Adrenal gland (tissue), 9 donors: ENCODE measurements at regions not wholly inside any gene's neighbourhood (a gene's known extent, or its start where the extent isn't known, plus 50 kb on each side); places are given as distances from the start of the nearest gene placed in this dataset.

ENCODE experiments used
- DNase-seq, 7 donors: peaks; one replicate each; pipeline ENCODE4 v3.0.0-alpha.2; 2019 to 2020
- H3K27ac ChIP-seq, 5 donors: fragments of 200-600 bp; sonication (generic) in 4 of 5; 1 replicate in 3 of 5; 2 replicates in 2 of 5; pipeline versions ENCODE4 v1.5.1 to v1.8.0; 2016 to 2020; ENCODE audit warnings: mild to moderate bottlenecking in 1 of 5
- H3K27me3 ChIP-seq: fragments of 200-600 bp; 2 replicates; pipeline ENCODE4 v1.8.0; 2021
- H3K36me3 ChIP-seq, 2 donors: fragments of 200-600 bp; replicated peaks in 1 of 2; 1 replicate in 1 of 2; 2 replicates in 1 of 2; pipeline versions ENCODE4 v1.5.1 to v1.8.0; 2018 to 2022
- H3K4me1 ChIP-seq, 2 donors: fragments of 200-600 bp; replicated peaks in 1 of 2; 1 replicate in 1 of 2; 2 replicates in 1 of 2; pipeline versions ENCODE4 v1.5.1 to v1.8.0; 2018 to 2021
- H3K4me3 ChIP-seq, 4 donors: fragments of 200-600 bp; sonication (generic) in 3 of 4; one replicate each; pipeline ENCODE4 v1.5.1; 2016 to 2018
- H3K9me3 ChIP-seq, 3 donors: fragments of 200-600 bp; sonication (generic) in 1 of 3; replicated peaks in 1 of 3; 1 replicate in 2 of 3; 2 replicates in 1 of 3; pipeline versions ENCODE4 v1.5.1 to v1.8.0; 2016 to 2021
- CTCF ChIP-seq, 6 experiments: fragments of 450-650 bp in 4 of 6; fragments of 200-600 bp in 2 of 6; sonication (generic) in 1 of 6; IDR thresholded peaks; 1 replicate in 5 of 6; 2 replicates in 1 of 6; pipeline versions ENCODE4 v1.5.1 to v1.8.0; 2016 to 2021; ENCODE audit warnings: antibody characterized with exemption in 6 of 6, mild to moderate bottlenecking in 2 of 6, moderate library complexity in 1 of 6
- POLR2A ChIP-seq, 2 donors: fragments of 450-650 bp; IDR thresholded peaks; one replicate each; pipeline ENCODE4 v1.6.1; 2017; ENCODE audit warnings: antibody characterized with exemption in 2 of 2, mild to moderate bottlenecking in 2 of 2, moderate library complexity in 1 of 2
- WGBS, 4 donors: extraction: QIAGEN DNeasy Blood & Tissue Kit in 2 of 4; methylation state at CpG; one replicate each; pipeline versions ENCODE4 v1.1.5 to v1.1.7; 2013 to 2017; 5-methylcytosine and 5-hydroxymethylcytosine counted together
- intact Hi-C, 2 donors: fragments of 100-400 bp; cut with DNase I; formaldehyde crosslinking; loops; one replicate each; pipeline versions ENCODE4 v1.14.1 to v1.15.0; 2022 to 2023
- donor health status: healthy with polysubstance abuse.
- donor health status: Bipolar disorder and iron deficiency.
- donor health status: DM: yes; HTN: yes; CAD: no.
- donor health status: DM: no; HTN: no; CAD: no.
- donor health status: DM: no; HTN: no; CAD: no.

DNA sequence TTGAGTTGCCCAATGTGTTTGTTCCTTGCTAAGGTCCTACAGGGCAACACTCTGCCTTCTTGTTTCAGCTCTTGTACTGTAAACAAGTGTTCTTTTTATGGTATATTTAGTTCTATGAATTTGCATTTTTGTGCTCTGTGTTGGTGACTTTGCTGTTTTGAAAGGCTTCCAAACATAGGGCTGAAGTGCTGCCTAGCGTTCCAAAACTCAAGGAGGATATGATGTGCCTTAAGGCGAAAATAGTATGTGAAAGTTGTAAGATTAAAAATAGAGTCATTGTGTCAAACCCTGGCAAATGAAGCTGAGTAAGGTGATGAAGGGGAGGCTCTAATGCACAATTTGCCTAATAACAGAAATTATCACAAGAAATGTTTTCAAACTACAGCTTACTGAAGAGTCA is 372.7 kb upstream of the TOM1L1 start:
- Histone ChIP-seq H3K27me3 (no peaks in the 10 kb centered on the region), H3K9me3 (no peaks in the 10 kb centered on the region), H3K4me3 (no peak overlapping the region), H3K27ac (no peak overlapping the region), H3K4me1 (no peaks in the 10 kb centered on the region), H3K36me3 (no peaks in the 10 kb centered on the region)
- intact Hi-C loops = loop anchor here in 1 of 2 donors (10.0 kb wide), 1 partner anchor 47 kb away; no protein-coding TSS in a partner anchor
- 52 to 81% (median 72%) methylated on average over 2 of the region's 2 CpGs for WGBS, 4 donors
- DNase-seq = no peak
- TF ChIP-seq POLR2A (IDR thresholded peaks at IDR 0.05) (no peak), CTCF (IDR thresholded peaks at IDR 0.05) (no peak)

DNA sequence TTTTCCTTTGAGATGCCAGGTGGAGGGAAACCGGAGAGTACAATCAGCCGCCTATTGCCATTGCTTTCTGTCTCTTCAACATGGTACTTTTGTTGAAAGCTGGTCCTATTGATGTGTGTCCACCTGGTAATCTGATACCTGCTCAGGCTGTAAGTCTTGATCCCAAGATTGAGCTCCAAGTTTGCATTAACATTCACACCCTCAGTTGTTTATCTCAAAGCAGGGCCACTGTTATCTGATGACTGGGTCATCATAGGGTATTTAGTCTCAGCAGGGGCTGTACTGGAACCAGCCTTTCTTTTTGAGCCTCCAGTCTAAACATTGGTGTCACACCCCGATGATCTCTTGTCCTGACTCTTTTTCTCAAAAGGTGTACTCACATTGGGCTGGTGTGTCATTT is 370.3 kb upstream of the TOM1L1 start:
- no peaks in the 10 kb centered on the region for H3K9me3 ChIP-seq
- no peak overlapping the region for H3K27ac ChIP-seq
- no peaks in the 10 kb centered on the region for H3K27me3 ChIP-seq
- WGBS, 4 donors = 69 to 82% (median 74%) methylated on average over 3 of the region's 3 CpGs
- no peak for DNase-seq
- TF ChIP-seq CTCF (IDR thresholded peaks at IDR 0.05) (no peak), POLR2A (IDR thresholded peaks at IDR 0.05) (no peak)
- no peaks in the 10 kb centered on the region for H3K36me3 ChIP-seq
- intact Hi-C loops = no loop called here
- H3K4me3 ChIP-seq = no peak overlapping the region
- no peaks in the 10 kb centered on the region for H3K4me1 ChIP-seq

DNA sequence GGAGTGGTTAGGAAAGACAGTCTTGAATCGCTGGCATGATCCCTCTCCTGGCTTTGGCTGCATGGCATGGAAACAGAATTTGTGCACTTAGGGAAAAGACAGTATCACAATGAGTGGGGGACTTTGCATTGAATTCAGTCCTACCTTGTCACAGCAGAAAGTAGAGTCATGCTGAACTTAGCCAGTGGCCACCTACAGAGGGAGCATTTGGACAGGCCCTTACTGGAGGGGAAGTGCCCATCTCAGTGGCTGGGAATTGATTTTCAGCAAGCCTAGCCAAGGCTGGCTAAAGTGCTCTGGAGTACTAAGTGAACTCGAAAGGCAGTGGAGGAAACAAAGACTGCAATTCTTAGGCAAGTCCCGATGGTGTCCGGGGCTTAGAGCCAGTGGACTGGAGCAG is 364.3 kb upstream of the TOM1L1 start:
- no peaks in the 10 kb centered on the region for H3K27me3 ChIP-seq
- H3K36me3 ChIP-seq = no peaks in the 10 kb centered on the region
- no peak for DNase-seq
- WGBS, 4 donors = 84 to 91% (median 88%) methylated on average over 4 of the region's 4 CpGs
- H3K4me1 ChIP-seq = no peaks in the 10 kb centered on the region
- H3K9me3 ChIP-seq = no peaks in the 10 kb centered on the region
- H3K27ac ChIP-seq = no peak overlapping the region
- TF ChIP-seq POLR2A (IDR thresholded peaks at IDR 0.05) (no peak), CTCF (IDR thresholded peaks at IDR 0.05) (no peak)
- intact Hi-C loops = no loop called here
- no peak overlapping the region for H3K4me3 ChIP-seq

GRCh38 chr17:54537656-54538055 is 363.0 kb upstream of the TOM1L1 start:
- Histone ChIP-seq H3K9me3 (no peaks in the 10 kb centered on the region), H3K27me3 (no peaks in the 10 kb centered on the region), H3K36me3 (no peaks in the 10 kb centered on the region), H3K27ac (no peak overlapping the region), H3K4me1 (no peaks in the 10 kb centered on the region), H3K4me3 (no peak overlapping the region)
- 63 to 85% (median 72%) methylated on average over 3 of the region's 3 CpGs for WGBS, 4 donors
- TF ChIP-seq POLR2A (IDR thresholded peaks at IDR 0.05) (no peak), CTCF (IDR thresholded peaks at IDR 0.05) (no peak)
- no peak for DNase-seq
- intact Hi-C loops = no loop called here
